LHCN-M2 (cell line): ENCODE measurements at regions not wholly inside any gene's neighbourhood (a gene's known extent, or its start where the extent isn't known, plus 50 kb on each side); places are given as distances from the start of the nearest gene placed in this dataset.
"Not testable (repeated sequence)": the region's sequence is repeated elsewhere in the genome, so short reads cannot be mapped to it uniquely, and the experiment has no call there.

Experiments
- DNase-seq: peaks from one replicate; pipeline ENCODE4 v3.0.0-alpha.2; 2012; ENCODE audit warnings: low read depth

DNA sequence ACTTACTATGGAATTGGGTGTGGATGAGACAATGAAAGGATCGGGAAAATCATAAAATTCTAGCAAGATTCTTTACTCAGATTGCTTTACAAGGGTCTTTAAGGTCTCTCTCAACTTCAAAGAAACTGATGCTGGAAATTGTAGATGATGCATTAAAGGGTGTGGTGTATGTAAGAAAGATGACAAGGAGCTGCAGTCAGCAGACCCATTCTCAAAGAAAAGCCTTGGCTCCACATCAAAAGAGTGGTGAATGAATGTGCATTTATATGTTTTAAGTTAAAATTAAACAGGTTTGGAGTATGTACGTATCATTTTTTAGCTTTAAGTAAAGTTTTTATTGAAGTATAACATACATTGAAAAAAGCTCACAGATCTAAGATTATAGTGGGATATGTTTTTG lies 194.5 kb downstream of the C12orf75 start:
- no peak for DNase-seq

- DNase-seq = no peak
Measured at GRCh38 chr12:105534068-105534467, 203.6 kb downstream of the C12orf75 start.

GRCh38 chr12:105535033-105535432 lies 204.5 kb downstream of the C12orf75 start:
- DNase-seq = not testable (repeated sequence)

DNA sequence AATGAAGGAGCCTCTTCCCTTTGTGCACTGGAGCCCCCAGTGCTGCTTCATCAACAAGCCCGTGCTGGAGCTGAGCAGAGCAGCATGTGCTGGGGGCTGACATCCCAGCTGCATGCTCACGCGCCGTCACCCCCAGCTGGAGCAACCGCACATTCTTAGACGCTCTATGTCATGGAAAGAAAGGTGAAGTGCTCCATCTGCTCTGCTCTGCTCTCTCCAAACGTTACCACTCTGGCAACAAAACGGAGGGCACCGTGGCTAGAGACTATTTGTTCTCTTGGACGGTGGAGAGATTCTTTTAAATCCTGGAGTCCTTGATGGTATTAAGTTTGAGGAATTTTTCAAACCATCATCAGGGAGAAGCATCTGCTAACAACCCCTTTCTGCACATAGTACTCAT lies 208.4 kb downstream of the C12orf75 start:
- DNase-seq = peak; percentile 4

DNA sequence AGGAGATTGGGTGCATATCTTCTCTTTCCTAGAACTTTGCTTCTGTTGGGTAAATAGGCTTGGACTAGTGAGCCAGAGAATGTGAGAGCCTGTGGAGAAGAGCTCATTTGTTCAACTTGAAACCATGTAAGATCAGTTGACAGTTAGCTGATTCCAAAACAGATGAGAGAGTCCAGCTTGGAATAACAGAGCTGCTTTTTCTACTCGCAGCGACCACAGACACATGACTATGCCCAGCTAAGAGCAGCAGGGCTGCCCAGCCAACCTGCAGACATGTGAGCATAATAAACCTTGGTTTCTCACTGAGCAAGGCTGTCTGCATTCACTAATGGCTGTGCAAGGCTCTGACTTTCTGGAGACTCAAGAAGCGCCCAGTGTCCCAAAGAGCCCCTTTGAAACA lies 209.2 kb downstream of the C12orf75 start:
- no peak for DNase-seq

- no peak for DNase-seq
Measured at GRCh38 chr12:105547786-105548185, 217.3 kb downstream of the C12orf75 start.

GRCh38 chr12:105548626-105549025 lies 218.1 kb downstream of the C12orf75 start:
- no peak for DNase-seq

DNA sequence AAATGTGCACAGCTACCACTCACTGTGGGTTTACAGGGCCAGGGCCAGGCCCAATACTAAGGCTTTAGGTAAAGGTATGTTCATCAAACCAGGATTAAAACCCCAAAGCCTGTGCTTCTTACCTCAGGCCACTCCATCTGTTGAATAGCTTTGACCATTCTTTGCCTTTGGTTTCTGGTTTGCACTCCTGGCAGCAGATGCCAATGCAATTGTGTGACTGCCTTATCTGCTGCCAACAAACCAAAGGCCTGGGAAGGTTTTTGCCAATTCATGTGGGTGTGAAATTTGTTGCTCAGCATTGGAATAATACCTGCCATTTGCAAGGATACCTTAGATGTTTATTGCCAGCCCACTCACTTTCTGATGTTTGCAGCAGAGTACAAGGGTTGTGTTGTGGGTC lies 221.6 kb downstream of the C12orf75 start:
- DNase-seq = no peak

- DNase-seq = no peak
Measured at GRCh38 chr12:105554223-105554678, 223.8 kb downstream of the C12orf75 start.

- no peak for DNase-seq
Measured at GRCh38 chr12:105554856-105555255, 224.4 kb downstream of the C12orf75 start.

GRCh38 chr12:105555556-105556295 lies 225.2 kb downstream of the C12orf75 start:
- DNase-seq = no peak

- DNase-seq = no peak
Measured at GRCh38 chr12:105559310-105559709, 228.8 kb downstream of the C12orf75 start.

GRCh38 chr12:105561546-105562198 lies 231.2 kb downstream of the C12orf75 start:
- DNase-seq = no peak

GRCh38 chr12:105562199-105562971 lies 231.9 kb downstream of the C12orf75 start:
- peak; percentile 89 for DNase-seq

- peak; percentile 11 for DNase-seq
Measured at GRCh38 chr12:105567061-105567460, 236.6 kb downstream of the C12orf75 start.

DNA sequence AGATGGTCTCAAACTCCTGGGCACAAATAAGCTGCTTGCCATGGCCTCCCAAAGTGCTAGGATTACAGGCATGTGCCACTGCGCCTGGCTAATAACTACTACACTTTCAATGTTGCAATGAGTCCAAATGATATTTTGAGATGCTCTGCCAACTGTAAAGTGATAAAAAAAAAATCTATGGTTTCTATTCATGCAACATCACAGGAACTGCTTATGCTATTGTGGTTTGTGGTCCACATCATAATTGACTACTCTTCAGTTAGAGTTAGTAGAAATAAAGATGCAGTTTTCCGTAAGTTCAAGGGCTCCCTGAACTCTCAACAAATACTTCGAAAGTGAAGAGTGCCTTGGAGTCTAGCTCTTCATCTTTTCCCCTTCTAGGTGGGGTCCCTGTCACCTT lies 239.4 kb downstream of the C12orf75 start:
- no peak for DNase-seq

GRCh38 chr12:105570944-105571343 lies 240.5 kb downstream of the C12orf75 start:
- DNase-seq = no peak

DNA sequence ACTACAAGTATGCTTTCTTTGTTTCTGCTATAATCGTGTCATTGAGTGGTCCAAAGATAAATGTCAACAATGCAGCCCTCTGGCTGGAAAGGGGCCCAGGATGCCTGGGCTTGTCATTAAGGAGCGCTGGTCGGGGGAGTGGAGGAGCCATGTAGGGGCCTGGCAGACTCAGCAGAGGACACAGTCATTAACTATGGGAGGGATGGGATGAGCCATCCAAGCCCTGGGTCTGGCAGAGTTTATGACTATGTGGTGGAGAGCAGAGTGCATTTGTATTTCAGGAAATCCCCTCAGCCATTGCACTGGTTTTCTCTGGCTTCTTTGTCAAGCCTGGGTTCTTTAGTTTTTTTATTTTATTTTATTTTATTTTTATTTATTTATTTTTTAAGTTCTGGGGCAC lies 243.1 kb downstream of the C12orf75 start:
- no peak for DNase-seq

DNA sequence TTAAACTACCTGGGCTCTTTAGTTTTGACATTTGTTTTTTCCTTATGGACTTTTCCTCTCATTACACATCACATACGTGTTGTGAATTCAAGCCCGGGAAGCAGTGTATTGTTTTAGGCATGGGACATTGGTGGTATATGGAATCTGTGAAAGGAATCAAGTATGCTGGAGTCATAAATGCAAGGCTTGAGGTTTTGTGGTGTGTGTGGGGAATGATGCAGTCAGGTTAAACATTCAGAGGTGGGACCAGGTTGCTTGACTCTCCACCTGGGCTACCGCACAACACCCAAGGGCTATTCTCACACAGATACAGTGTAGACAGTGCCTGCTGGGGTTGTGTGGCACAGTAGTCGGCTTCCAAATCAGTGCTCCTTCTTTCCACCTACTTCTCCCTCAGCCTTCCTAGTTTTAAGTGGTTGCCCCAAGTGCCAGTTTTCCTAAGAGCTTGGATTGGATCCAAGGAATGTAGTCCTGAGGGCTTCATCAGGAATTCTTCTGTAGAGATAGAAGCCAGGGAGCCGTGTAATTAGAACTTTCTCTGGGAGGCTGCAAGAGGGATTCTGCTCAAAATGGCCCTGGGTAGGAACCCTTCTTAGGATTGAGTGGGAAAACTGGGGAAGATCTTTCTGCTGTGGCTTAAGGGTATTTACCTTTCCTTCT lies 243.7 kb downstream of the C12orf75 start:
- DNase-seq = no peak

GRCh38 chr12:105575235-105575634 lies 244.7 kb downstream of the C12orf75 start:
- no peak for DNase-seq

DNA sequence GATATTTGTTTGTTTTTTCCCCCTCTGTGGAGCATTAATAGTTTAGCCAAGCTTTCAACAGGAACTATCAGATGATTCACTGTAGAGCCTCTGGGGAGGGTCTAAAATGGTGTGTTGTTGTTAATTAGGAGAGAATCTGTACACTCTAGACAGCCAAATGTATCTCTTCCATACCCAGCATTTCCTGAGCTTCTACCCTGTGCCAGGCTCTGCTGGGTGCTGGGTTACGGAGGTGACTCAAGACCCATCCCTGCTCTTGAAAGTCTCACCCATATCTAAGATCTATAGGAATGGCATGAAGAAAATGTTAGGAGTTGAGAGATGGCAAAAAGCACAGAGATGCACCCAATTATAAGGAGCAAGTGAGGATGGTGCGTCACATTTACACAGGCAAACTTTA lies 245.8 kb downstream of the C12orf75 start:
- DNase-seq = no peak

GRCh38 chr12:105580821-105581352 lies 250.4 kb downstream of the C12orf75 start:
- DNase-seq = no peak
